DMS153 treated with DMSO at 0.1 percent for 48 hours (cell line): ENCODE measurements at regions not wholly inside any gene's neighbourhood (a gene's known extent, or its start where the extent isn't known, plus 50 kb on each side); places are given as distances from the start of the nearest gene placed in this dataset.

Source experiments
- DNase-seq: peaks from one replicate; lab custom pipeline; 2025; ENCODE audit not compliant: unreplicated experiment; lab: John Stamatoyannopoulos, UW

- DNase-seq, result no peak
Measured at GRCh38 chr7:41536873-41537665, 165.8 kb downstream of the INHBA start.

- no peak for DNase-seq
Measured at GRCh38 chr7:41536122-41536872, 166.6 kb downstream of the INHBA start.

- no peak for DNase-seq
Measured at GRCh38 chr7:41529831-41530230, 173.1 kb downstream of the INHBA start.

- no peak for DNase-seq
Measured at GRCh38 chr7:41524876-41525275, 178.0 kb downstream of the INHBA start.

- DNase-seq, result no peak
Measured at GRCh38 chr7:41520445-41520844, 182.4 kb downstream of the INHBA start.

- no peak for DNase-seq
Measured at GRCh38 chr7:41517771-41518170, 185.1 kb downstream of the INHBA start.

GRCh38 chr7:41508755-41509154 lies 194.1 kb downstream of the INHBA start:
- no peak for DNase-seq

- DNase-seq, result no peak
Measured at GRCh38 chr7:41507686-41508268, 195.1 kb downstream of the INHBA start.

- DNase-seq, result no peak
Measured at GRCh38 chr7:41504214-41504980, 198.5 kb downstream of the INHBA start.

GRCh38 chr7:41503438-41503837 lies 199.5 kb downstream of the INHBA start:
- DNase-seq, result no peak

GRCh38 chr7:41501466-41501865 lies 201.4 kb downstream of the INHBA start:
- DNase-seq, result no peak

GRCh38 chr7:41501006-41501405 lies 201.9 kb downstream of the INHBA start:
- no peak for DNase-seq

- no peak for DNase-seq
Measured at GRCh38 chr7:41492603-41493002, 210.3 kb downstream of the INHBA start.

GRCh38 chr7:41491883-41492471 lies 210.9 kb downstream of the INHBA start:
- DNase-seq, result peak; percentile 49

GRCh38 chr7:41491308-41491707 lies 211.6 kb downstream of the INHBA start:
- no peak for DNase-seq

- DNase-seq, result no peak
Measured at GRCh38 chr7:41489885-41490284, 213.0 kb downstream of the INHBA start.

GRCh38 chr7:41487229-41487940 lies 215.5 kb downstream of the INHBA start:
- DNase-seq, result no peak

- DNase-seq, result no peak
Measured at GRCh38 chr7:41481353-41481752, 221.5 kb downstream of the INHBA start.

- no peak for DNase-seq
Measured at GRCh38 chr7:41478187-41478586, 224.7 kb downstream of the INHBA start.

- DNase-seq, result no peak
Measured at GRCh38 chr7:41476460-41476803, 226.5 kb downstream of the INHBA start.
